ENCODE measurements at regions not wholly inside any gene's neighbourhood (a gene's known extent, or its start where the extent isn't known, plus 50 kb on each side); places are given as distances from the start of the nearest gene placed in this dataset.

DNA sequence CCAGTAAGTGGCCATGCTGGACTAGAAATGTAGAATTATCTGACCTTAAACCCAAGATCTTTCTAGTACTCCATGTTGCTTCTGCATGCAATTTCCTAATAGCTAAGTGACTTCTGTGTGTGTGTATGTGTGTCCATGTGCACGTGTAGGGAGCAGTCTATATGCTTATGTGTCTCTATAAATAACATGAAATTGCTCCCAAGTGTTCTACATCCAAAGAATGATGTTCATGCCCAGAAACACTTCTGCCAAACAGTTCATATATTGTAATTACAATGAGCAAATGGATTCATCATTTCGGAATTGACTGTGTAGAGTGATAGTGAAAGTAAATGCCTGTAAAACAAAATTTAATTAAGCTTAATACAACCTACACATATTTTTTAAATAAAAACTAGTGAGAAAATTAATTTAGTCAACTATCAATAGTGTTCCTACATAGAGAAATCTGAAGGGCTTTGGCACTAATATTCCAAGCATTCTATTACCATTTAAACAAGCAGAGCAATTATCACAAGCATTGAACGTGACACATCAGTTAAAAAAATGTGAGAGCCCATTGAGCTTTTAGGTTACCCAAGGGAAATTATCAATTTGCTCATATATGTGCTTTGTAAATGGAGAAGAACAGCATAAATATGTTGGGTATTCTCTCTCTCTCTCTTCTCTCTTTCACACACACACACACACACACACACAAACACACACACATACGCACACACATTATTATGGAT is 1067.4 kb downstream of the CNTNAP5 start:
- TF ChIP-seq CTCF (IDR thresholded peaks at IDR 0.05) (no peak), POLR2A (IDR thresholded peaks at IDR 0.05) (no peak), EP300 (IDR thresholded peaks at IDR 0.05) (no peak)
